ENCODE measurements at regions not wholly inside any gene's neighbourhood (a gene's known extent, or its start where the extent isn't known, plus 50 kb on each side); places are given as distances from the start of the nearest gene placed in this dataset.

- no peak for FAIRE-seq
Observed at GRCh38 chr21:20613654-20614053, 384.6 kb upstream of the NCAM2 start.

GRCh38 chr21:20617130-20617529 is 381.1 kb upstream of the NCAM2 start:
- FAIRE-seq = no peak

- no peak for FAIRE-seq
Observed at GRCh38 chr21:20618878-20619277, 379.3 kb upstream of the NCAM2 start.

DNA sequence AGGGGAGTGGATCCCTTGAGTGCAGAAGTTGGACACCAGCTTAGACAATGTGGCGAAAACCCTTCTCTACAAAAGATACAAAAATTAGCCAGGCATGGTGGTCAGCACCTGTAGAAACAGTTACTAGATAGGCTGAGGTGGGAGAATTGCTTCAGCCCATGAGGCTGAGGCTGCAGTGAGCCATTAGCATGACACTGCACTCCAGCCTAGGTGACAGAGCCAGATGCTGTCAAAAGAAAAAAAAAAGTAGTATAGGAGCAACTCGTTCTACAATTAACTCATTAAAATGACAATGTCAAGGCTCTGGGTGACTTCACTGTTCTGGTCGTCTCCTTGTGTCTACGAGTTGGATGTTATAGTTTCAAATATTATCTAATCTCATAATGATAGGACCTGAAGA is 370.6 kb upstream of the NCAM2 start:
- no peak for FAIRE-seq

DNA sequence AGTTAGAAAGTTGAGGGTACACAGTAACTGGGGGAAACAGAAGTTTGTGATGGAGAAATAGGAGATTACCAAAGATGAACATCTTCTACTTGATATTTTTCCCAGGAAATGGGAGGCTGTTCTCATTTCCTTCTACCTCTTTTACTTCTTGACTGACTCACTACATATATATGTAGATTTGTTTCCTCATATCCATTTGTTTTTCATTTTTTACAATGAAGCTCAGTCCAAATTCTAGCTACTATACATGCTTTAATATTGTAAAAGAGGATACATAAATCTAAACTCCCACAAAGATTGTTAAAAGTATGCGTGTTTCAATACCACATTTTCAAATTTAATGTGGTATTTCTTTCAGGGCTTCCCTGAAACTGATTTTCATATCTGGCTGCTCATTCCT is 366.6 kb upstream of the NCAM2 start:
- no peak for FAIRE-seq

- no peak for FAIRE-seq
Observed at GRCh38 chr21:20639026-20639425, 359.2 kb upstream of the NCAM2 start.

DNA sequence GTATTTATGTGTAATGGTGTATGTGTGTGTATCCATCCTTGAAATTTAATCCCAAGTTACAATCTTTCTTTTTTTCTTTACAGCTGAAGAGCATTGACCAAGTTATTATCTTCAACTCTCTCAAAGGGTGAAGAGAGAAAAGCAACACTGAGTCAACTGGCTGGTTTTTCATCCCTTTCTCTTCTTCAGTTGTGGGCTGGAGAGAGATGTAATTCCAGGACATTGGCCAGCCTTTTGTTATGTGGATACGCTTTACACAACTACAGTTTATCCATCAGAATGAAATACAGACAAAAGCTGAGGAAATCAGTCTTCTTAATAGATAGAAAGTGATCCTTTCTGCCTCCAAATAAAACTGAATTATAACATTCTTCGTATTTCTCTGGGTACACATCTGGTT is 357.0 kb upstream of the NCAM2 start:
- no peak for FAIRE-seq

- FAIRE-seq = no peak
Observed at GRCh38 chr21:20642681-20643080, 355.5 kb upstream of the NCAM2 start.

DNA sequence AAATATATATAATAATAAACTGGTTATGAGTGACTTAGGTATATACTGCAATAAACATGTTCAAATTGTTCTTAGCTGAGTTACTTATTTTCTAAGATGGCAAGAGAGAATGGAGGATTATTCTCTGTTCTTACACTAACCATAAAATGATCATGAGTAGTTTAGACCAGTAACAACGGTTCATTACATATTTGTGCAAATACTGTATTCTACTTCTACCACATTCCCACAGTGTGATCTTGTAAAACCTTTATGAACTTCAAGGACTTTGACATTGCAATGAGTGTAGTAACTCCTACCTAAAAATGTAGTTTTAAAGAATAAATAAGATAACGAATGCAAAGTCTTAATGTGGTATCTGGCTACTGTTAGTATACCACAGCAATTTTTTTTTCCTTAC is 353.7 kb upstream of the NCAM2 start:
- FAIRE-seq = no peak

GRCh38 chr21:20645344-20645743 is 352.9 kb upstream of the NCAM2 start:
- no peak for FAIRE-seq

- FAIRE-seq = no peak
Observed at GRCh38 chr21:20646431-20647165, 351.6 kb upstream of the NCAM2 start.

DNA sequence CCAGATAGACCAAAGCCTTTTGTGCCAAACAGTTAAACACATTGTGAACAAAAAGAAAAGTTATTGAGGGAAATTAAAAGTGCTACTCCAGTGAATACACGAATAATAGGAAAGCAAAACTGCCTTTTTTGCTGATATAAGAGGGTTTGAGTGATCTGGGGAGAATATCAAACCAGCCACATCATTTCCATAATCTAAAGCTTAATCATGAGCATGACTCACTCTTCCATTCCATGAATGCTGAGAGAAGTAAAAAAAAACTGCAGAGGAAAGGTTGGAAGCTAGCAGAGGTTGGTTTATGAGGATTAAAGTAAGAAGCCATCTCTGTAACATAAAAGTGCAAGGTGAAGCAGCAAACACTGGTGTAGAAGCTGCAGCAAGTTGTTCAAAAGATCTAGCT is 350.6 kb upstream of the NCAM2 start:
- no peak for FAIRE-seq

DNA sequence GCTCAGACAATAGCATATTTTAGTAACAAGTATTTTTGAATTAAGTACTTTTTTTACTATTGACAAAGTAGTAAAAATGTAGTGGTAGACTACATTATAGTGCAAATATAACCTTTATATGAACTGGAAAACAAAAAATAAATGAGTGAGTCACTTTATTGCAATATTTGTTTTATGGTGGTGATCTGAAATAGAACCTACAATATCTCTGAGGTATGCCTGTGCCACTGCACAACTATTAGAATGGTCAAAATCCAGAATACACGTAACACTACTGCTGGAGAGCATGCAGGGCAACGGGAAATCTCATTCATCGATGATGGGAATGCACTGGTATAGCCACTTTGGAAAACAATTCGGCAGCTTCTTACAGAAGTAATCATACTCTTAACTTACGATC is 349.0 kb upstream of the NCAM2 start:
- FAIRE-seq = no peak

GRCh38 chr21:20652846-20653245 is 345.4 kb upstream of the NCAM2 start:
- no peak for FAIRE-seq

- FAIRE-seq = no peak
Observed at GRCh38 chr21:20661246-20661645, 337.0 kb upstream of the NCAM2 start.

DNA sequence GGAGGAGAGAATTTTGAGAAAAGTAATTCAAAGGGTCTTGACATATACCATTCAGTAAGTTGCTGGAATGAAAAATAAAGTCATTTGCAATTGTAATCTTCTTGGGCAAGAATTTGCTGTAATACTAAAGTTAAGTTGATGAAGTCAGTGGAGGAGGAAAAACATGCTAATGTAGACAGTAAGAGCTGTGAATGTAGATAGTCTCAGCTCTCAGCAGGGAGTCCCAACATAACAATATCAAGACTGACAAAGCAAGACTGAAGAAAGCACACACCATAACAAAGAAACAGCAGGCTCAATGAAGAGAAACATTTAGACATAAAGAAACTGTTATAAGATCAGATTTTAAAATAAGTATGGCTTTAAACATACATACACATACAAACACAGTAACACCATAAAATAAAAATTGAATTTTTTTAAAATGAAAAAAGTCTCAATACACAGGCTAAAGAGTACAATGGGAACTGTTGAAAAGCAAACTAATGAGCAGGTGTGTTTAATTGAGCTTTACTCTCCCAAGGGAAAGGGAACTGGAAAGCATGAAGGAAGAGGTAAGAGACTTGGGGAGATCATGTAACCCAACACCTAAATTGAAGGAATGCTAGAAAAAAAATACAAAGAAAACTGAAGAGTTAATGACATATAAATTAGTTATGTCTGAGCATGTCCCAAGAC is 336.3 kb upstream of the NCAM2 start:
- FAIRE-seq = no peak

GRCh38 chr21:20662514-20662913 is 335.7 kb upstream of the NCAM2 start:
- FAIRE-seq = no peak

DNA sequence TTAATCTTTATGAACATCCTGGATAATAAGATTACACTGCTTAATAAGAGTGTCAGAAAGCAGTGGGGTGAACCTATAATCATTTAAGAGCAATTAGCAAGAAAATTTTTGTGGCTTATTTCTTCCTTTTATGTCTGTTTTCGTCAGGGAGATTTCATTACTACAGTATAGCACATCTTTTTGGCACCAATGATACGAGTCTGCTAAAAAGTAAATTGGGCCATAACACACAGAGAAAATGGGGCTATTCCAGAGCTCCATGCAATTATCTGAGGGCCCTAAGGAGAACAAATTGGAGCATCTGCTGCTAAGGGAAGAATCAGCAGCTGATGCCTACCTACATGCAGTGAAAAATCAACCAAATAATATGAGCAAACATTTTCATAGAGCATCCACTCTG is 330.3 kb upstream of the NCAM2 start:
- FAIRE-seq = no peak

- no peak for FAIRE-seq
Observed at GRCh38 chr21:20685475-20685874, 312.7 kb upstream of the NCAM2 start.

GRCh38 chr21:20698585-20698984 is 299.6 kb upstream of the NCAM2 start:
- FAIRE-seq = no peak

- no peak for FAIRE-seq
Observed at GRCh38 chr21:20701235-20701634, 297.0 kb upstream of the NCAM2 start.

DNA sequence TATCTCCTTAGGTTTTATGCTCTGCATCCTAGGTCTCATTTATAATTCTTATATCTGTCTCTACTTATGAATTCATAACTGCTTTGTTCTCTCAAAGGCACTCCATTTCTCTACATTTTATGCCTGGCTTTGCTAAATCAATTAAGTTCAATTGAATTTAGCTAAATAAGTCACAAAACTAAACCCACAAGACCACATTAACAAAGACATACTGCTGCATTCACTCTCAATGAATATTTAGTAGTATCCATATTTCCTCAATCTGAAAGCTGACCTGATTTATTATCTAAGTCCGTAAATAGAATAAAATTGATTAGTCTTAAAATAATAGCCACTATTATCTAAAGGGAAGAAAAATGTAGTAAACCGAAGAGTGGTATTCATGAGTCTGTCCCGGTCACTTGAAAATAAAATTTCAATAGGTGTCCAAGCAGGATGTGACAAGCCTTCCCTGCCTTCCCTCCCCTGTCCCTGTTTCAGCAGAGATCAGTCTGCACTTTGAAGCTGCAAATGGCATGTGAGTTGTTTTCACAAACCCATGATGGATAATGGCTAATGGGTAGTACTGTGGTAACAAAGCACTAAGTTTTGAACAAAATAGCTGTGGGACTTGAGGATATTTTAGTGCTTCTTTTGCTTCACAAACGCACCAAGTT is 295.0 kb upstream of the NCAM2 start:
- no peak for FAIRE-seq

GRCh38 chr21:20720623-20721022 is 277.6 kb upstream of the NCAM2 start:
- no peak for FAIRE-seq

- FAIRE-seq = no peak
Observed at GRCh38 chr21:20721151-20721550, 277.1 kb upstream of the NCAM2 start.

Measured in A204.1 (cell line).